SHP77 (cell line): ENCODE measurements at regions not wholly inside any gene's neighbourhood (a gene's known extent, or its start where the extent isn't known, plus 50 kb on each side); places are given as distances from the start of the nearest gene placed in this dataset.
"Not testable (repeated sequence)": the region's sequence is repeated elsewhere in the genome, so short reads cannot be mapped to it uniquely, and the experiment has no call there.

Experiments used
- DNase-seq, 2 experiments: peaks; one replicate each; lab custom pipeline; 2025; lab: John Stamatoyannopoulos, UW

DNA sequence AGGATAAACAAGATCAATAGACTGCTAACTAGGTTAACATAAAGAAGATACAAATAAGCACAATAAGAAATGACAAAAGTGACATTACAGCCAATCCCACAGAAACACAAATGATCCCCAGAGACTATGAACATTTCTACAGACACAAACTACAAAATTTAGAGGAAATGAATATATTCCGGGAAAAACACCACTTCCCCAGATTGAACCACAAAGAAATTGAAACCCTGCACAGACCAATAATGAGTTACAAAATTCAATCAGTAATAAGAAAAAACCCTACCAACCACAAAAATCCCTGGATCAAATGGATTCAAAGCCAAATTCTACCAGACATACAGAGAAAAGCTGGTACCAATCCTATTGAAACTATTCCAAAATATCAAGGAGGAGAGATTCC lies 232.4 kb upstream of the RBMS1 start:
- DNase-seq: no peak

GRCh38 chr2:160730296-160730995 lies 236.8 kb upstream of the RBMS1 start:
- DNase-seq: no peak

DNA sequence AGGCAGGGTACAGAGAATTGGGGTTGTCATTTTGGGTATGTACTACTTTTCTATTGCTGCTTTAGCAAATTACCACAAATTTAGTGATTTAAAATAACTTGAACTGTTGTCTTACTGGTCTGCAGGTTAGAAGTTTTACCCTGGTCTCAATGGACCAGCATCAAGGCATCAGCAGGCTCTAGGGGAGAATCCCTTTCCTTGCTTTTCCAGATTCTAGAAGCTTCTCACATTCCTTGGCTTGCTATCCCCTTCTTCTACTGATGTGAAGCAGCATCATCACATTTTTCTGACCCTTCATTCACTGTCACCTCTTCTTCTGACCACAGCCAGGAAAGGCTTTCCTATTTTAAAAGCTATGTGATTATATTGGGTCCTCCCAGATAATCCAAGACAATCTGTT lies 237.8 kb upstream of the RBMS1 start:
- DNase-seq: no peak

- no peak for DNase-seq
Measured at GRCh38 chr2:160731856-160732255, 238.2 kb upstream of the RBMS1 start.

GRCh38 chr2:160735696-160736095 lies 242.1 kb upstream of the RBMS1 start:
- no peak for DNase-seq

GRCh38 chr2:160736148-160737028 lies 242.8 kb upstream of the RBMS1 start:
- DNase-seq: no peak

DNA sequence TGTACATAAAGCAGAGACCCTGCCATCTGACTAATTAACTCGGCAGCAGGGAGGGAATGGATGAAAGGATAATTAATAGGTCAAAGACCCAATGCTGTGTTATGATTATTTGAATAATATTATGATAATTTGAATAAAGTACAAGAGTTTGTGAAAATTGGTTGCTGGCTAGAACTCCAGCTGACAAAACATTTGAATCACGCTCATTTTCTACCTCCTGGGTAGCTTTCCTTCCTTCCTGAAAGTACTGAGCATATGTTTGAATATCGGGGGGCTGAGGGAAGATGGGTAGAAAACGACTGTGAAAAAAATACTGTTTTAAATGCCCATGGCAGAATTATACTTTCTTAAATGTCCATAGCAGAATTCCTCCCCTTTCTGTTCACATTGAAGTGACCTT lies 243.6 kb upstream of the RBMS1 start:
- no peak for DNase-seq

- DNase-seq: no peak
Measured at GRCh38 chr2:160741271-160741670, 247.7 kb upstream of the RBMS1 start.

- DNase-seq: no peak
Measured at GRCh38 chr2:160741815-160742214, 248.2 kb upstream of the RBMS1 start.

DNA sequence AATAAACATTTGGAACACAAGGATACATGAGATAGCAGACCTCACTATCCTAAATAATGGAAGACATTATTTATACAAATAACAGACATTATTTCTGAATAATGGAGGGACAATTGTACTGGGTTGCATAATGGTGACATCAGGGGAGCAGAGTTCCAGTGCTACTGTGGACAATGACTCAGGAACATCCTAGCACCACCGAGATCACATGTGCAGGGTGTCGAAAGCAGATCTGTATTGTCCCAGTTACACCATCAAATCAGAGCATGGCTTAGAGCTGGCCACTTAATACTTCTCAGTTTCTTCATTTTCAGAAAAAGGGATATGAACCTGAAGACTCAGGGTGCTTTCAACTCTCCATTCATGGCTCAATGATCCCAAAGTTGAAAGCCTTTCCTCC lies 249.1 kb upstream of the RBMS1 start:
- no peak for DNase-seq

DNA sequence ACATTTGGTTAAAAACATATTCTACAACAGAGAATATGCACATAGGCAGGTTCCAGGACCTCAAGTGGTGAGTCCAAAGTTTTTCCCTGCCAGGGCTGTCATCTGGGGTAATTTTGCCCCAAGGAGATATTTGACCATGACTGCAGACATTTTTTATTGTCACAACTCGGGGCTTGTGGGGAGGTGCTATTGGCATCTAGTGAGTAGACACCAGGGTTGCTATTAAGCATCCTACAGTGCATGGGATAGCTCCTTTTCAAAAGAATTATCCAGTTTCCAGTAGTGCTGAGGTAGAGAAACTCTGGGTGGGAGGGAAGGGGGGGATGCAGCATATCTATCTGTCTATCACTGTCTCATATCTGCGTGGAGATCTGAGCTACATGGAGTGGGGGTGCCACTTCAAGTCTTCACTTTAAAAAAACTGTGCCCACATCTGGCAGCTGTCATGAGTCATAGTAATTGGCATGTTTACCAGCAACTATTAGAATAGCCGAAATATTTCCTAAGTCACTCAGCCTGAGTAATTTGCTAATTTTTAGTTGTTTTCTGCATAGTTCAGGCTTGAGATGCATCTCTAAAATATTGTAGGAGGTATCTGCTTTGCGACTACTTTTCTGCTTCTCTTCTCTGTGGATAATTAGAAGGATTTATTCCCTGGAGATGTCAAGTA lies 254.0 kb upstream of the RBMS1 start:
- DNase-seq: no peak

- DNase-seq: no peak
Measured at GRCh38 chr2:160751021-160751420, 257.4 kb upstream of the RBMS1 start.

GRCh38 chr2:160752475-160753330 lies 259.1 kb upstream of the RBMS1 start:
- no peak for DNase-seq

- DNase-seq: no peak
Measured at GRCh38 chr2:160753331-160753654, 259.7 kb upstream of the RBMS1 start.

GRCh38 chr2:160753960-160754359 lies 260.4 kb upstream of the RBMS1 start:
- no peak for DNase-seq

- no peak for DNase-seq
Measured at GRCh38 chr2:160756481-160756880, 262.9 kb upstream of the RBMS1 start.

- not testable (repeated sequence) for DNase-seq
Measured at GRCh38 chr2:160762493-160763128, 269.0 kb upstream of the RBMS1 start.

DNA sequence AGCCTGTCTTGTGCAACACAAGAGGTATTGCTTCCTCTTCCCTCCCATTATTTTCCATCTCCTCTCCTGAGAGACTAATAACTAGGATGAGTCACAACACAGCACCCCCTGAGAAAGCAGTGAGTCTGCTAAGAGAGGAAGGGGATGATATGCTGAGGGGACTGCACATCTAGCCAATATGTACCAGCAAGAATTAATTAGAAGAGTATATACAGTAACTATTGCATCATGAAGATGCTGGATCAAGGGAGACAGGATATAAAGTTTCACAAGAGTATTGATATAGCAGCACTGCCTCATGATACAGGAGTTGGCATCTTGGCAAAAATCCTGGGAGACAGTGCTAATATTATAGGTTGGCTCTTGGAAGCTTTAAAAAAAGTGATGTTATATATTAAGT lies 289.9 kb upstream of the RBMS1 start:
- no peak for DNase-seq

- DNase-seq: no peak
Measured at GRCh38 chr2:160784034-160784433, 290.4 kb upstream of the RBMS1 start.

DNA sequence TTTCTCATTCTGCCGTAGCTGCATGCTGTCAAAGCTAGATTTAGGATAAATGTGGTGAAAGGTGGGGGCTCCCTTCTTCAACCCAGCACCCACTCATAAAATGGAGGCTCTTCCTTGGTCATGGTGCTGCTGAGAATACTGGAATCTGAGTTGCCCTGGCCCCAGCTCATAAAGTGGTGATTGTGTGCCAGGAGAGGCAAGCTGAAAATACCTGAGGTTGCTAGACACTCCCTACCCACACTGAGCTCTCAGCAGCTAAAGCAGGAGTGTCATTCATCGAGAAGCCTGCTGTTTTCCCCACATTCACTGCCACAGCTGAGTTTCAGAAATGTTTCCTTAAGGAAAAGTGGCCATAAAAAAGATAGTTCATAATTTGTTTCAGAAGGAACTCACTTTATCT lies 297.1 kb upstream of the RBMS1 start:
- DNase-seq: no peak

- DNase-seq: no peak
Measured at GRCh38 chr2:160791884-160792283, 298.3 kb upstream of the RBMS1 start.

- no peak for DNase-seq
Measured at GRCh38 chr2:160792837-160793236, 299.2 kb upstream of the RBMS1 start.
